RWPE1 (cell line): ENCODE measurements at regions not wholly inside any gene's neighbourhood (a gene's known extent, or its start where the extent isn't known, plus 50 kb on each side); places are given as distances from the start of the nearest gene placed in this dataset.

ENCODE experiments used
- CTCF ChIA-PET: fragments of 350-600 bp; sonication (Branson Sonifier 250); formaldehyde crosslinking; extraction: SDS; loops from one replicate; lab custom pipeline; 2021; lab: Yijun Ruan, JAX
- POLR2A ChIA-PET: fragments of 400-600 bp; formaldehyde crosslinking; extraction: SDS; loops from one replicate; lab custom pipeline; 2020; ENCODE audit warnings: antibody characterized with exemption; ENCODE audit not compliant: low non-redundant PET; lab: Yijun Ruan, JAX
- DNase-seq: peaks from one replicate; pipeline ENCODE4 v3.0.0; 2012; ENCODE audit warnings: low spot score
- H3K27ac ChIP-seq: fragments of 450-650 bp; 2 replicates; pipeline ENCODE4 v1.5.1; 2017
- CTCF ChIP-seq: fragments of 450-650 bp; conservative IDR thresholded peaks from 2 replicates; pipeline ENCODE4 v1.5.1; 2017; ENCODE audit warnings: low read depth, mild to moderate bottlenecking

DNA sequence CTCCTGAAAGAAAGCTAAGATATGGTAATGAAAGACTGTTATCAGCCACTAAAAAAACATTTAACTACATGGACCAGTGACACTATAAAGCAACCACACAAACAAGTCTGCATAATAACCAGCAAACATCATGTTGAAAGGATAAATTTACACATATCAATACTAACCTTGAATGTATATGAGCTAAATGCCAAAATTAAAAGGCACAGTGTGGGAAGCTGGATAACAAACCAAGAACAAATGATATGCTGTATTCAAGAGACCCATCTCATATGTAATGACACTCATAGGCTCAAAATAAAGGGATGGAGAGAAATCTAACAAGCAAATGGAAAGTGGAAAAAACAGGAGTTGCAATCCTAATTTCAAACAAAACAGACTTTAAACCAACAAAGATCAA, 213.1 kb upstream of the CDH2 start:
- no peak for DNase-seq
- POLR2A ChIA-PET, result no interaction called here
- no peak overlapping the region for H3K27ac ChIP-seq
- TF ChIP-seq CTCF, result no peak
- CTCF ChIA-PET, result no interaction called here

DNA sequence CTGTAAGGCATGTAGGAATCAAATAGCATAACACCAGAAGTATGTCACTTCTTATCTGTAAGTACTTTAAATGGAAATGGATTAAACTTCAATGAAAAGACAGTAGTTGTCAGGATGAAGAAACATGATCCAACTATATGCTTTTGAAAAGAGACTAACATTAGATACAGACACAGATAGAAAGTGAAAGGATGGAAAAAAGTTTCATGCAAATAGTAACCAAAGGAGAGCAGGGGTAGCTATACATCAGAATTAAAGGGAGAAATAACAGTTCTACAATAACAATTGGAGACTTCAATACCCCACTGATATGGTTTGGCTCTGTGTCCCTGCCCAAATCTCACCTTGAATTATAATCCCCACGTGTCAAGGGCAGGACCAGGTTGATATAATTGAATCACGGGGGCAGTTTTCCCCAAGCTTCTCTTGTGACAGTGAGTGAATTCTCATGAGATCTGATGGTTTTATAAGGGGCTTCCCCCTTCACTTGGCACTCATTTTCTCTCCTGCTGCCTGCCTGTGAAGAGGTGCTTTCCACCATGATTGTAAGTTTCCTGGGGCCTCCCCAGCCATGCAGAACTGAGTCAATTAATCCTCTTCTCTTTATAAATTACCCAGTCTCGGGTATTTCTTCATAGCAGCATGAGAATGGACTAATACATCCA, 205.4 kb upstream of the CDH2 start:
- ChIA-PET CTCF (no interaction called here), POLR2A (no interaction called here)
- no peak for TF ChIP-seq CTCF
- no peak for DNase-seq
- no peak overlapping the region for H3K27ac ChIP-seq

- TF ChIP-seq CTCF, result no peak
- no peak overlapping the region for H3K27ac ChIP-seq
- no peak for DNase-seq
- ChIA-PET CTCF (no interaction called here), POLR2A (no interaction called here)
Measured at GRCh38 chr18:28372186-28372585, 195.3 kb upstream of the CDH2 start.

- no peak for TF ChIP-seq CTCF
- ChIA-PET CTCF (no interaction called here), POLR2A (no interaction called here)
- no peak for DNase-seq
- H3K27ac ChIP-seq, result no peak overlapping the region
Measured at GRCh38 chr18:28366676-28367075, 189.7 kb upstream of the CDH2 start.

DNA sequence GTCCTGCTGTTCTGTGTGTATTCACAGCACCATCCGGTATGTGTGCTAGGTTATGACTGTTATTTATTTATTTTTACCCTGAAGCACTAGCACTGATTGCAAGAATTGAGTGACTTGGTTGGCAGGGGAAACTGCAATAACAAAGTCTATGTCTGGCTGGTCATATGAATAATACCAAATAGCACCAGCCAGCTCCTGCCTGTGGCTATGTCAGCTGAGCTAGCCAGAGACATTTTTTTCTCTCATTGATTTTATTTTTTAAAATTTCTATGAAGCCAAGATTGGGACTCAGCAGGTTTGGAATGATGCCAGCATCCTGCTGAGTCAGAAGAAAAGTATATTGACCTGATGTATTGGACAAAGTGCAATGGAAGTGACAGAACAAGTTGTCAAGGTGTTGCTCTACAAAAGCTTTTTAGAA, 188.5 kb upstream of the CDH2 start:
- no peak for TF ChIP-seq CTCF
- no peak overlapping the region for H3K27ac ChIP-seq
- ChIA-PET CTCF (no interaction called here), POLR2A (no interaction called here)
- peak; percentile 26 for DNase-seq

DNA sequence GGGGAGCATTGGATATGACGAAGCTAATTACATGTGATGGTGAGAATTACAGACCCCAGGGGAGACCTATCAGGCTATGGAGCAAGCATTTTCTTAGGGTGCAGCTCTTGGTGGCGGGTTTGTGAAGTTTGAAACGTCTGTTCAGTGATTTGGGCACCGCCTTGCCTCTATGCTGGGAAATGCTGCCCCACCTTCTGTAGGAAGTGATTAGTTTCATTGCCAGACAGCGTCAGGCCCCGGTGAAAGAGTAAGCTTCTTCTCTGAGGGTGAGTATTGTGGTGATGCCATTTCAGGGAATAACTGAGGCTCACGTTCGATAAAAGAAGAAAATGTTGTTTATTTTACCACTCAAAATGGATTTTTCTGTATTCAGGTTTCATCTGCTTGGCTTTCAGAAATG, 186.2 kb upstream of the CDH2 start:
- TF ChIP-seq CTCF, result no peak
- POLR2A ChIA-PET, result no interaction called here
- CTCF ChIA-PET, result no interaction called here
- no peak overlapping the region for H3K27ac ChIP-seq
- no peak for DNase-seq
